Forelimb muscle (tissue), 1 donor: ENCODE measurements at regions not wholly inside any gene's neighbourhood (a gene's known extent, or its start where the extent isn't known, plus 50 kb on each side); places are given as distances from the start of the nearest gene placed in this dataset.

ENCODE experiments used
- DNase-seq: peaks from one replicate; pipeline ENCODE4 v3.0.0-alpha.2; 2013; ENCODE audit warnings: low read depth

- DNase-seq, result no peak
Measured at GRCh38 chr10:21327289-21327993, 198.0 kb downstream of the SKIDA1 start.

GRCh38 chr10:21326594-21327288, 198.7 kb downstream of the SKIDA1 start:
- DNase-seq, result no peak

- DNase-seq, result no peak
Measured at GRCh38 chr10:21318540-21319167, 206.8 kb downstream of the SKIDA1 start.

- no peak for DNase-seq
Measured at GRCh38 chr10:21317902-21318301, 207.6 kb downstream of the SKIDA1 start.

GRCh38 chr10:21315645-21316220, 209.7 kb downstream of the SKIDA1 start:
- DNase-seq, result no peak

GRCh38 chr10:21314906-21315644, 210.4 kb downstream of the SKIDA1 start:
- DNase-seq, result no peak

GRCh38 chr10:21314111-21314626, 211.3 kb downstream of the SKIDA1 start:
- DNase-seq, result no peak

GRCh38 chr10:21313691-21314090, 211.8 kb downstream of the SKIDA1 start:
- no peak for DNase-seq

- no peak for DNase-seq
Measured at GRCh38 chr10:21311426-21311825, 214.1 kb downstream of the SKIDA1 start.

- no peak for DNase-seq
Measured at GRCh38 chr10:21309427-21309826, 216.1 kb downstream of the SKIDA1 start.

- no peak for DNase-seq
Measured at GRCh38 chr10:21308946-21309345, 216.5 kb downstream of the SKIDA1 start.

- DNase-seq, result no peak
Measured at GRCh38 chr10:21308018-21308417, 217.5 kb downstream of the SKIDA1 start.

- DNase-seq, result no peak
Measured at GRCh38 chr10:21304608-21305007, 220.9 kb downstream of the SKIDA1 start.

- no peak for DNase-seq
Measured at GRCh38 chr10:21304198-21304597, 221.3 kb downstream of the SKIDA1 start.

GRCh38 chr10:21300551-21300950, 224.9 kb downstream of the SKIDA1 start:
- DNase-seq, result no peak

GRCh38 chr10:21299330-21299729, 226.2 kb downstream of the SKIDA1 start:
- no peak for DNase-seq

GRCh38 chr10:21298701-21299100, 226.8 kb downstream of the SKIDA1 start:
- DNase-seq, result no peak

- DNase-seq, result no peak
Measured at GRCh38 chr10:21297603-21298383, 227.7 kb downstream of the SKIDA1 start.

- DNase-seq, result no peak
Measured at GRCh38 chr10:21296575-21297355, 228.7 kb downstream of the SKIDA1 start.
